Heart left ventricle (tissue), 13 donors: ENCODE measurements at regions not wholly inside any gene's neighbourhood (a gene's known extent, or its start where the extent isn't known, plus 50 kb on each side); places are given as distances from the start of the nearest gene placed in this dataset.

Source experiments
- POLR2A ChIP-seq, 2 donors: fragments of 450-650 bp; IDR thresholded peaks; one replicate each; pipeline ENCODE4 v1.6.1; 2017; ENCODE audit warnings: antibody characterized with exemption in 2 of 2, mild to moderate bottlenecking in 2 of 2, moderate library complexity in 2 of 2
- TF ChIP-seq, protein P1 (sequence below), 12 donors: fragments of 200-600 bp; sonication (generic) in 4 of 12; IDR thresholded peaks; one replicate each; pipeline versions ENCODE4 v1.5.0 to v1.8.0; 2018 to 2022; ENCODE audit warnings: antibody characterized with exemption in 12 of 12, mild to moderate bottlenecking in 5 of 12
- donor health status: ischemic (EF 13 %, LVEDD 7.1; RV severe dilation, severe dysfunction).
- donor health status: DM: no; HTN: yes; CAD: no.
- donor health status: DM: no; HTN: no; CAD: no.
- donor health status: ischemic (EF 25% LVEDD 6.9; RV normal size, moderate dysfunction).
- donor health status: ischemic (EF 25% LVEDD 5.7; RV mildly dilated, moderate dysfunction).
- donor health status: ischemic (EF 35%, LVEDD 5.7; RV mildly dilated, moderate dysfunction).
- donor health status: nonischemic (EF 11% LVEDD 7.7; RV severe dilation, severe dysfunction).
- donor health status: DM: yes; HTN: yes; CAD: no.
- donor health status: PGD.
- donor health status: ischemic (EF 29% LVEDD 5.4; RV normal size, mild dysfunction).
- donor health status: nonischemic (EF 23%, LVEDD 6.1; RV moderate dilation, normal function).

DNA sequence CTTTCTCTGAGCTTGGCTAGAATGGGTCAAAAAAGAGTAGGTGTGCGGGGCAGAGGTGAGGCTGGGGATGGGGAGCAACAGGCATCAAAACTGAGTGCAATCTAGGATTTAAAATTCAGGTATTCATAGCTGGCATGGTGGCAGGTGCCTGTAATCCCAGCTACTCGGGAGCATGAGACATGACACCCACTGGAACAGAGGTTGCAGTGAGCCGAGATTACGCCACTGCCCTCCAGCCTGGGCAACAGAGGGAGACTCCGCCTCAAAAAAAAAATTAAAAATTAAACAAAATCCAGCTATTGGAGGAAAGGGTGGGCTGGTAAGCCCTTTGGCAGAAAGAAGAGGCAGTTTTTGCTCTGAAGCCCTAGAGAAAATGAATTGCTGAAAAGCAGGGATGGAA lies 485.8 kb upstream of the PROK2 start:
- TF ChIP-seq, protein P1, sequence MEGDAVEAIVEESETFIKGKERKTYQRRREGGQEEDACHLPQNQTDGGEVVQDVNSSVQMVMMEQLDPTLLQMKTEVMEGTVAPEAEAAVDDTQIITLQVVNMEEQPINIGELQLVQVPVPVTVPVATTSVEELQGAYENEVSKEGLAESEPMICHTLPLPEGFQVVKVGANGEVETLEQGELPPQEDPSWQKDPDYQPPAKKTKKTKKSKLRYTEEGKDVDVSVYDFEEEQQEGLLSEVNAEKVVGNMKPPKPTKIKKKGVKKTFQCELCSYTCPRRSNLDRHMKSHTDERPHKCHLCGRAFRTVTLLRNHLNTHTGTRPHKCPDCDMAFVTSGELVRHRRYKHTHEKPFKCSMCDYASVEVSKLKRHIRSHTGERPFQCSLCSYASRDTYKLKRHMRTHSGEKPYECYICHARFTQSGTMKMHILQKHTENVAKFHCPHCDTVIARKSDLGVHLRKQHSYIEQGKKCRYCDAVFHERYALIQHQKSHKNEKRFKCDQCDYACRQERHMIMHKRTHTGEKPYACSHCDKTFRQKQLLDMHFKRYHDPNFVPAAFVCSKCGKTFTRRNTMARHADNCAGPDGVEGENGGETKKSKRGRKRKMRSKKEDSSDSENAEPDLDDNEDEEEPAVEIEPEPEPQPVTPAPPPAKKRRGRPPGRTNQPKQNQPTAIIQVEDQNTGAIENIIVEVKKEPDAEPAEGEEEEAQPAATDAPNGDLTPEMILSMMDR (IDR thresholded peaks at IDR 0.05), result no peak
- no peak for TF ChIP-seq POLR2A (IDR thresholded peaks at IDR 0.05)
